Glutamatergic neuron (in vitro differentiated cells): ENCODE measurements at regions not wholly inside any gene's neighbourhood (a gene's known extent, or its start where the extent isn't known, plus 50 kb on each side); places are given as distances from the start of the nearest gene placed in this dataset.
"Not testable (repeated sequence)": the region's sequence is repeated elsewhere in the genome, so short reads cannot be mapped to it uniquely, and the experiment has no call there.

Source experiments
- DNase-seq: peaks from one replicate; pipeline ENCODE4 v3.0.0; 2022
- H3K27ac Mint-ChIP-seq: one replicate; pipeline ENCODE4 v1.8.0; 2020; ENCODE audit warnings: mild to moderate bottlenecking, mixed read lengths, inconsistent platforms; ENCODE audit not compliant: unreplicated experiment
- H3K27me3 Mint-ChIP-seq: one replicate; pipeline ENCODE4 v1.8.0; 2020; ENCODE audit warnings: mild to moderate bottlenecking, moderate library complexity, mixed read lengths, inconsistent platforms; ENCODE audit not compliant: unreplicated experiment
- H3K36me3 Mint-ChIP-seq: one replicate; pipeline ENCODE4 v1.8.0; 2020; ENCODE audit warnings: mild to moderate bottlenecking, mixed read lengths, inconsistent platforms; ENCODE audit not compliant: unreplicated experiment
- H3K4me1 Mint-ChIP-seq: one replicate; pipeline ENCODE4 v1.8.0; 2020; ENCODE audit warnings: mild to moderate bottlenecking, low read depth, mixed read lengths, inconsistent platforms; ENCODE audit not compliant: unreplicated experiment
- H3K4me3 Mint-ChIP-seq: one replicate; pipeline ENCODE4 v1.8.0; 2020; ENCODE audit warnings: mild to moderate bottlenecking, mixed read lengths, inconsistent platforms; ENCODE audit not compliant: unreplicated experiment
- H3K9me3 Mint-ChIP-seq: one replicate; pipeline ENCODE4 v1.8.0; 2020; ENCODE audit warnings: mild to moderate bottlenecking, moderate library complexity, mixed read lengths, inconsistent platforms; ENCODE audit not compliant: unreplicated experiment
- CTCF ChIP-seq: fragments of 200-600 bp; sonication (generic); IDR thresholded peaks from one replicate; pipeline ENCODE4 v1.5.0; 2021; ENCODE audit not compliant: partially characterized antibody, unreplicated experiment

DNA sequence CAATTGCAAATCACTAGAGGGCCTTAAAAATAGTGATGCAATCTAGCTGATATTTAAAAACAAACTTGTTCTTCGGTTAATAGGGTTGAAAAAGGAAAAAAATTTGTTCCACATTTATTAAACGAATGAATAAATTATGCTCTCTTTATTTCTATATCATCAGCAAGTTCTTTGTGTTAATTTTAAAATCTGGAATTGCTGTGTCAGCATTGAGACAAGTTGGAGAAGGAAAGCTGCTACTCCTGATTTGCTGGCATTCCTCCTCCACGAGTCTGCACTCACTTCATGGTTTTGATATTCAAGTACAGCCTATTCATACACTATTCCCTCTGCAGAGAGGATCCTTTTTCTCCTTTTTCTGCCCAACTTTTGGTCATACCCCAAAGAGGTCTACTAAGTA, 117.6 kb downstream of the MRPL39 start:
- Mint-ChIP-seq H3K4me3 (no peak overlapping the region), H3K27me3 (no peaks in the 10 kb centered on the region), H3K9me3 (no peaks in the 10 kb centered on the region), H3K27ac (no peak overlapping the region), H3K36me3 (no peaks in the 10 kb centered on the region), H3K4me1 (no peaks in the 10 kb centered on the region)
- no peak for TF ChIP-seq CTCF
- no peak for DNase-seq

DNA sequence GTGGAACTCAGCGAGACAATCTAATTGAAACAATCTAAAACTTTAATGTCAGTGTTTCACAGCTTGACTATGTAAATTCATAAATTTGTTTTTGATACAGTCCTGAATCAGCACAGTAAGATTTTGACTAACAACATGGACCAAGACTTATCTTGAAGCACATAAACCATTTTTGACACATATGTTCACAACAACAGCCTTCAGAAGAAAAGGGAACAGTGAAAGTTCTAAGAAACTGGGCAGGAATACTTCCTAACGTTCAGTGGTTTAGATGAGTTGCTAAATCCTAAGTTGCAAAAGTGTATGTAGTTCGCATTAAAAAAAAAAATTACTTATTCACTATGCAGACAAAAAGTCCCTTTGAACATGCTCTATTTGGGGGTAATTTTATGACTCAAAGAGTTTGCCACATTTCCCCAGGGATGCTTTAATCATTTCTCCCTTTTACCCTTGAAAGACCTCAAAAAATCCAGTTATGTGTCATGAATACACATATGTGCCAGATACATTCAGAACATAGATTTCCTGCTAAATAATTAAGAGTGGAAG, 120.2 kb downstream of the MRPL39 start:
- Mint-ChIP-seq H3K27me3 (no peaks in the 10 kb centered on the region), H3K36me3 (peaks cover 10% of the 10 kb centered on the region), H3K9me3 (no peaks in the 10 kb centered on the region), H3K4me1 (no peaks in the 10 kb centered on the region), H3K27ac (no peak overlapping the region), H3K4me3 (no peak overlapping the region)
- DNase-seq: no peak
- TF ChIP-seq CTCF: no peak

DNA sequence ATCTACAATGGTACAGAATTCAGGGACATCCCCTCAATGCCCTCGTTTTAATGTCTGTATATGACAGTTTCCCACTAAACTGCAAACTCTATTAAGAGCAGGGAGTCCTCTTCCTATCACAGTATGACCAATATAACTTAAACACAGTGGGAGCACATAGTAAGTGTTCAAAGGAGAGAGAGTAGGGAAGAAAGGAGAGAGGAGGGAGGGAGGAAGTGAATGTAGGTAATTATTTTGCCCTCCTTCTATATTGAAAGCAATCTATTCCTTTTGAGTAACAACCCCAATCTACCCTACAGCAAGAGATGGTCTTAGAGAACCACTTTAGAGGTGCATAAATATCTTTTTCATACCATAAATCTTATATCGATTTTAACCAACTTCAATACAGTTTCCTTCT, 121.4 kb downstream of the MRPL39 start:
- Mint-ChIP-seq H3K27ac (no peak overlapping the region), H3K9me3 (no peaks in the 10 kb centered on the region), H3K4me1 (no peaks in the 10 kb centered on the region), H3K36me3 (peaks cover 16% of the 10 kb centered on the region), H3K27me3 (no peaks in the 10 kb centered on the region), H3K4me3 (no peak overlapping the region)
- no peak for DNase-seq
- TF ChIP-seq CTCF: no peak

- Mint-ChIP-seq H3K9me3 (no peaks in the 10 kb centered on the region), H3K4me3 (no peak overlapping the region), H3K27me3 (no peaks in the 10 kb centered on the region), H3K36me3 (no peaks in the 10 kb centered on the region), H3K27ac (no peak overlapping the region), H3K4me1 (no peaks in the 10 kb centered on the region)
- no peak for TF ChIP-seq CTCF
- no peak for DNase-seq
Observed at GRCh38 chr21:25467896-25468295, 139.4 kb downstream of the MRPL39 start.

DNA sequence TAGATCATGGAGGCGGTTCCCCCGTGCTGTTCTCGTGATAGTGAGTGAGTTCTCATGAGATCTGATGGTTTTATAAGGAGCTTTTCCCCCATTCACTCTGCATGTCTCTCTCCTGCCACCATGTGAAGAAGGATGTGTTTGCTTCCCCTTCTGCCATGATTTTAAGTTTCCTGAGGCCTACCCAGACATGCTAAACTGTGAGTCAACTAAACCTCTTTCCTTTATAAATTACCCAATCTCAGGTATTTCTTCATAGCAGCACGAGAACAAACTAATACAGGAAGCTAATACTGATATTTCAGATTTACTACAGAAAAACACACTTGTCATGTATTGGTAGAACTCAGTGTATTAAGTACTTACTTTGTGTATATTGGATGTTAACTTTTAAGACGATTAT, 140.2 kb downstream of the MRPL39 start:
- H3K27me3 Mint-ChIP-seq, H3K4me1 Mint-ChIP-seq, H3K36me3 Mint-ChIP-seq, H3K27ac Mint-ChIP-seq, H3K4me3 Mint-ChIP-seq, DNase-seq, H3K9me3 Mint-ChIP-seq: not testable (repeated sequence)

DNA sequence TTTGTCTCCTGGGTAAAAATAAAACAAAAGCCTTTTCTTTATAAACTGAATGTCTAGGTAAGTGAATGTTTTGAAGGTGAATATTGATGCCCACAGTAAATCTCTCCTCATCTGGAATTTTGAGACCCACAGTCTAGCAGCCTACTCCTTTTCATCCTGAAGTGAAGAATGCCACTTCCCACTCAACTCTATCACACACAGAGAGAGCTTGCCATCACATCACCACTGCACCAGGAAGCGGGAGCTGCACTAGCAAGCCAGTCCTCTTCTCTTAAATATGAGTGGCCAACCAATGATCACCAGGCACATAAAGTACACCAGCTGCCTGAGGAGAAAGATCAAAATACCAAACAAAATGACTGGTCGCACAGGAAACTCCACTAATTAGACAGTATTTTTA, 140.8 kb downstream of the MRPL39 start:
- Mint-ChIP-seq H3K27me3 (no peaks in the 10 kb centered on the region), H3K36me3 (no peaks in the 10 kb centered on the region), H3K9me3 (no peaks in the 10 kb centered on the region), H3K27ac (no peak overlapping the region), H3K4me1 (no peaks in the 10 kb centered on the region), H3K4me3 (no peak overlapping the region)
- TF ChIP-seq CTCF: no peak
- no peak for DNase-seq
